ENCODE measurements at regions not wholly inside any gene's neighbourhood (a gene's known extent, or its start where the extent isn't known, plus 50 kb on each side); places are given as distances from the start of the nearest gene placed in this dataset.

GRCh38 chr2:19762142-19762541, 139.6 kb downstream of the TTC32 start:
- TF ChIP-seq CTCF (IDR thresholded peaks at IDR 0.05) (no peak), EZH2 (IDR thresholded peaks at IDR 0.05; ENCODE audit: borderline replicate concordance, insufficient read depth, low read depth, low read length, poor library complexity, severe bottlenecking) (no peak)

Measured in B cell (primary cell).